ENCODE measurements at regions not wholly inside any gene's neighbourhood (a gene's known extent, or its start where the extent isn't known, plus 50 kb on each side); places are given as distances from the start of the nearest gene placed in this dataset.

DNA sequence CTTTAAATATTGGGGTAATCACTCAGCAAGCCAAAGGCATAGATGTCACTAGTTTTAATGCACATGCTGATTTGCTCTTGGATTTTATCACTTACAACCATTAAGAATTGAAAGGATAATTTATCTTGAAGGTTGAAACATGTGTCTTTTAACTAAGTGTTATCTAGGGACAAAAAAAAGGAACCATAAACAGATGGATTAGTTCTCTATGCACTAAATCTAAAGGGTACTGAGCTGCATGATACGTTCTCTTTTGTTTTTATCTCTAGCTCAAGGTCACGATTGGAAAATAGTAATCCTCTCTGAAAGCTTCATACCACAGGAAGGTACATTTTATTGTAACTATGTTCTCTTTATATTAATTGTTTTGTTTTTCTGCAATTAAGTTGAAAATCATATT lies 1426.6 kb downstream of the GRIK2 start:
- in situ Hi-C loops (cut with HindIII; ENCODE audit: extremely low pct_ligation_motif_present, low pct_unique_long_range_greater_than_20kb) (no loop called here), intact Hi-C loops (cut with micrococcal nuclease; ENCODE audit: unreplicated experiment) (no loop called here)
- H3K27ac ChIP-seq (ENCODE audit: extremely low read length, insufficient read depth, low read length): no peak overlapping the region
- no peaks in the 10 kb centered on the region for H3K79me2 ChIP-seq (ENCODE audit: insufficient read depth, low read length)
- 3% methylated on average over 2 of the region's 2 CpGs for WGBS (ENCODE audit: low lambda C conversion rate)
- no peak overlapping the region for H3K4me2 ChIP-seq (ENCODE audit: low read depth, low read length)
- no peak overlapping the region for H3K4me3 ChIP-seq (replicated peaks in 1 of 3; ENCODE audit: insufficient read depth in 1 of 3, low read depth in 2 of 3, low read length in 3 of 3)
- no TSS peak for BruUV-seq (replicated peaks)
- CTCF ChIA-PET (ENCODE audit: low intra/inter-chr PET ratio, low total read pairs): no interaction called here
- H3K9ac ChIP-seq (ENCODE audit: insufficient read depth, low read depth, low read length): no peak overlapping the region
- no peak for TF ChIP-seq RAD21 (CRISPR knock-in tag; IDR thresholded peaks at IDR 0.05)
- no peak for TF ChIP-seq MTA3 (CRISPR knock-in tag; IDR thresholded peaks at IDR 0.05)
- TF ChIP-seq ZNF567 (CRISPR knock-in tag; IDR thresholded peaks at IDR 0.05; ENCODE audit: borderline replicate concordance): no peak
- TF ChIP-seq MATR3 (CRISPR knock-in tag; IDR thresholded peaks at IDR 0.05): no peak
- no peak for TF ChIP-seq ZNF777 (CRISPR knock-in tag; IDR thresholded peaks at IDR 0.05)
- no peak for TF ChIP-seq KAT7 (CRISPR knock-in tag; IDR thresholded peaks at IDR 0.05; ENCODE audit: borderline replicate concordance)
- no peak for TF ChIP-seq BRD4 (CRISPR knock-in tag; IDR thresholded peaks at IDR 0.05)
- TF ChIP-seq TCF7L2 (IDR thresholded peaks at IDR 0.05; ENCODE audit: low read depth, low read length): no peak
- no peak for TF ChIP-seq PAF1 (CRISPR knock-in tag; IDR thresholded peaks at IDR 0.05)
- TF ChIP-seq, protein P1, sequence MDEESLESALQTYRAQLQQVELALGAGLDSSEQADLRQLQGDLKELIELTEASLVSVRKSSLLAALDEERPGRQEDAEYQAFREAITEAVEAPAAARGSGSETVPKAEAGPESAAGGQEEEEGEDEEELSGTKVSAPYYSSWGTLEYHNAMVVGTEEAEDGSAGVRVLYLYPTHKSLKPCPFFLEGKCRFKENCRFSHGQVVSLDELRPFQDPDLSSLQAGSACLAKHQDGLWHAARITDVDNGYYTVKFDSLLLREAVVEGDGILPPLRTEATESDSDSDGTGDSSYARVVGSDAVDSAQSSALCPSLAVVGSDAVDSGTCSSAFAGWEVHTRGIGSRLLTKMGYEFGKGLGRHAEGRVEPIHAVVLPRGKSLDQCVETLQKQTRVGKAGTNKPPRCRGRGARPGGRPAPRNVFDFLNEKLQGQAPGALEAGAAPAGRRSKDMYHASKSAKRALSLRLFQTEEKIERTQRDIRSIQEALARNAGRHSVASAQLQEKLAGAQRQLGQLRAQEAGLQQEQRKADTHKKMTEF (CRISPR knock-in tag; IDR thresholded peaks at IDR 0.05): no peak
- TF ChIP-seq RBM39 (IDR thresholded peaks at IDR 0.05; ENCODE audit: low read depth, low read length, poor library complexity, severe bottlenecking): no peak
- no peak for TF ChIP-seq ZSCAN20 (CRISPR knock-in tag; IDR thresholded peaks at IDR 0.05; ENCODE audit: borderline replicate concordance)
- TF ChIP-seq HMG20B (CRISPR knock-in tag; conservative IDR thresholded peaks at IDR 0.05): no peak
- no peaks in the 10 kb centered on the region for H3K4me1 ChIP-seq (ENCODE audit: insufficient read depth, low read length)
- H2AFZ ChIP-seq (ENCODE audit: low read length): no peak overlapping the region
- no peaks in the 10 kb centered on the region for H3K36me3 ChIP-seq (replicated peaks in 1 of 2; ENCODE audit: control insufficient read depth in 1 of 2, insufficient read depth in 2 of 2, low read length in 2 of 2)
- FAIRE-seq: no peak
- H3K9me3 ChIP-seq (ENCODE audit: low read length): no peaks in the 10 kb centered on the region
- H3K27me3 ChIP-seq (ENCODE audit: control insufficient read depth in 1 of 2, insufficient read depth in 2 of 2, low read length in 2 of 2): no peaks in the 10 kb centered on the region
- no peaks in the 10 kb centered on the region for H4K20me1 ChIP-seq (ENCODE audit: insufficient read depth, low read length)
- POLR2A ChIA-PET: no interaction called here
- ATAC-seq: no peak
- DNase-seq (ENCODE audit: low spot score): no peak

Measured in HepG2 (cell line).